HCT116 (cell line): ENCODE measurements at regions not wholly inside any gene's neighbourhood (a gene's known extent, or its start where the extent isn't known, plus 50 kb on each side); places are given as distances from the start of the nearest gene placed in this dataset.

Experiments used
- ATAC-seq: fragments of 200-7000 bp; cut with Tn5 transposase; 2 replicates; pipeline ENCODE4 v1.9.1; 2020; ENCODE audit warnings: mild to moderate bottlenecking, moderate library complexity
- BruUV-seq: library from RNA; stranded (reverse); fragments of 400-500 nt; replicated peaks from 2 replicates; lab custom pipeline; 2021; lab: Mats Ljungman, UMichigan
- CTCF ChIA-PET: fragments of 300-600 bp; sonication (Branson Sonifier 250); formaldehyde crosslinking; loops from one replicate; lab custom pipeline; 2021; ENCODE audit warnings: antibody characterized with exemption; lab: Charles Lee
- POLR2A ChIA-PET: fragments of 300-600, 350-600 bp; sonication (Branson Sonifier 250); formaldehyde crosslinking; loops from one replicate; lab custom pipeline; 2021; ENCODE audit warnings: antibody characterized with exemption; lab: Charles Lee
- RAD21 ChIA-PET, 2 experiments: fragments of 300-600 bp; sonication (Branson Sonifier 250); formaldehyde crosslinking; loops; one replicate each; lab custom pipeline; 2023; ENCODE audit warnings: low total read pairs in 2 of 2; ENCODE audit not compliant: uncharacterized antibody in 2 of 2, unreplicated experiment in 2 of 2, low non-redundant PET in 1 of 2; lab: Charles Lee
- DNase-seq: peaks from one replicate; pipeline ENCODE4 v3.0.0-alpha.2; 2010; ENCODE audit warnings: low read depth, low spot score
- H2AFZ ChIP-seq: fragments of 200-600 bp; shearing (Covaris generic), sonication (generic); 2 replicates; pipeline ENCODE4 v1.6.1; 2017; ENCODE audit warnings: low read depth, mixed run types, mixed read lengths, antibody characterized with exemption, low read length; ENCODE audit not compliant: poor library complexity, severe bottlenecking
- H3K27ac ChIP-seq: 2 replicates; pipeline ENCODE4 v1.5.1; 2012; ENCODE audit warnings: low read depth, low read length
- H3K27me3 ChIP-seq: fragments of 200-600 bp; sonication (generic); 2 replicates; pipeline ENCODE4 v1.6.1; 2016; ENCODE audit warnings: mixed run types, low read length, mixed read lengths; ENCODE audit not compliant: insufficient read depth
- H3K36me3 ChIP-seq, 2 experiments: fragments of 200-500 bp in 1 of 2; fragments of 200-600 bp in 1 of 2; sonication (Bioruptor generic) in 1 of 2; sonication (generic) in 1 of 2; 2 replicates each; pipeline versions ENCODE4 v1.5.1 to v1.6.1; 2014 to 2016; ENCODE audit warnings: low read length in 2 of 2, inconsistent platforms in 1 of 2, mixed read lengths in 1 of 2, mixed run types in 1 of 2; ENCODE audit not compliant: insufficient read depth in 2 of 2, control insufficient read depth in 1 of 2
- H3K4me1 ChIP-seq, 2 experiments: fragments of 200-600 bp in 1 of 2; sonication (generic) in 1 of 2; 2 replicates each; pipeline versions ENCODE4 v1.5.1 to v1.6.1; 2012 to 2017; ENCODE audit warnings: low read length in 2 of 2, inconsistent platforms in 1 of 2, mild to moderate bottlenecking in 1 of 2, mixed read lengths in 1 of 2, mixed run types in 1 of 2, moderate library complexity in 1 of 2; ENCODE audit not compliant: insufficient read depth in 2 of 2, control insufficient read depth in 1 of 2
- H3K4me2 ChIP-seq: fragments of 200-600 bp; sonication (generic); 2 replicates; pipeline ENCODE4 v1.6.1; 2017; ENCODE audit warnings: mixed run types, low read length, mixed read lengths
- H3K4me3 ChIP-seq, 2 experiments: fragments of 200-600 bp in 1 of 2; sonication (generic) in 1 of 2; replicated peaks in 1 of 2; 2 replicates each; pipeline ENCODE4 v1.5.1; 2011 to 2016; ENCODE audit warnings: low read length in 2 of 2, control low read depth in 1 of 2, low read depth in 1 of 2, mild to moderate bottlenecking in 1 of 2, mixed read lengths in 1 of 2, mixed run types in 1 of 2
- H3K79me2 ChIP-seq: fragments of 200-600 bp; sonication (generic); 2 replicates; pipeline ENCODE4 v1.6.1; 2017; ENCODE audit warnings: mild to moderate bottlenecking, mixed run types, low read length, moderate library complexity, mixed read lengths; ENCODE audit not compliant: insufficient read depth
- H3K9ac ChIP-seq: fragments of 200-600 bp; sonication (generic); 2 replicates; pipeline ENCODE4 v1.6.1; 2016; ENCODE audit warnings: low read length, mixed read lengths
- H3K9me2 ChIP-seq: fragments of 200-600 bp; sonication (generic), shearing (Covaris generic); 2 replicates; pipeline ENCODE4 v1.6.1; 2017; ENCODE audit warnings: mixed run types, mild to moderate bottlenecking, moderate library complexity; ENCODE audit not compliant: insufficient read depth
- H3K9me3 ChIP-seq, 2 experiments: fragments of 200-500 bp in 1 of 2; fragments of 200-600 bp in 1 of 2; sonication (Bioruptor generic) in 1 of 2; sonication (generic) in 1 of 2; 2 replicates each; pipeline ENCODE4 v1.6.1; 2014 to 2017; ENCODE audit warnings: low read length in 2 of 2, mixed read lengths in 2 of 2, inconsistent platforms in 1 of 2, low read depth in 1 of 2, mild to moderate bottlenecking in 1 of 2, mixed run types in 1 of 2, moderate library complexity in 1 of 2; ENCODE audit not compliant: control insufficient read depth in 1 of 2, insufficient read depth in 1 of 2
- H4K20me1 ChIP-seq: fragments of 200-600 bp; sonication (generic), shearing (Covaris generic); 2 replicates; pipeline ENCODE4 v1.6.1; 2017; ENCODE audit warnings: mixed run types, mild to moderate bottlenecking, moderate library complexity; ENCODE audit not compliant: insufficient read depth
- ATF3 ChIP-seq: IDR thresholded peaks from 2 replicates; pipeline ENCODE4 v1.6.1; 2012
- CBX3 ChIP-seq: IDR thresholded peaks from 2 replicates; pipeline ENCODE4 v1.6.1; 2012; ENCODE audit warnings: low read depth
- CEBPB ChIP-seq: IDR thresholded peaks from 2 replicates; pipeline ENCODE4 v1.6.1; 2012; ENCODE audit warnings: low read depth
- CTCF ChIP-seq, 3 experiments: fragments of 200-600 bp in 1 of 3; sonication (generic) in 1 of 3; IDR thresholded peaks in 2 of 3; conservative IDR thresholded peaks in 1 of 3; 2 replicates each; pipeline ENCODE4 v1.5.1; 2012 to 2017; ENCODE audit warnings: low read depth in 2 of 3, low read length in 2 of 3, antibody characterized with exemption in 1 of 3, borderline replicate concordance in 1 of 3, control low read depth in 1 of 3, mild to moderate bottlenecking in 1 of 3, mixed read lengths in 1 of 3, mixed run types in 1 of 3, moderate library complexity in 1 of 3; ENCODE audit not compliant: insufficient read depth in 1 of 3
- EGR1 ChIP-seq: IDR thresholded peaks from 2 replicates; pipeline ENCODE4 v1.6.1; 2012; ENCODE audit warnings: low read depth
- ELF1 ChIP-seq: IDR thresholded peaks from 2 replicates; pipeline ENCODE4 v1.6.1; 2012; ENCODE audit warnings: low read depth, borderline replicate concordance
- EZH2 ChIP-seq: fragments of 200-600 bp; sonication (generic); IDR thresholded peaks from 2 replicates; pipeline ENCODE4 v1.6.1; 2017; ENCODE audit warnings: antibody characterized with exemption, mixed run types
- FOSL1 ChIP-seq: IDR thresholded peaks from 2 replicates; pipeline ENCODE4 v1.6.1; 2012; ENCODE audit warnings: low read depth
- JUND ChIP-seq: IDR thresholded peaks from 2 replicates; pipeline ENCODE4 v1.6.1; 2012
- POLR2AphosphoS5 ChIP-seq: IDR thresholded peaks from 2 replicates; pipeline ENCODE4 v1.6.1; 2011; ENCODE audit warnings: mild to moderate bottlenecking, low read depth, low read length, moderate library complexity
- RAD21 ChIP-seq: IDR thresholded peaks from 2 replicates; pipeline ENCODE4 v1.6.1; 2012; ENCODE audit warnings: low read depth, mild to moderate bottlenecking
- REST ChIP-seq: IDR thresholded peaks from 2 replicates; pipeline ENCODE4 v1.6.1; 2012; ENCODE audit warnings: low read depth
- SIN3A ChIP-seq: IDR thresholded peaks from 2 replicates; pipeline ENCODE4 v1.6.1; 2012; ENCODE audit warnings: low read depth
- SRF ChIP-seq: IDR thresholded peaks from 2 replicates; pipeline ENCODE4 v1.6.1; 2012; ENCODE audit warnings: low read depth
- TCF7L2 ChIP-seq: IDR thresholded peaks from 2 replicates; pipeline ENCODE4 v1.7.0; 2011; ENCODE audit warnings: borderline replicate concordance, inconsistent platforms; ENCODE audit not compliant: insufficient read depth, insufficient read length; ENCODE audit errors: extremely low read depth
- YY1 ChIP-seq: IDR thresholded peaks from 2 replicates; pipeline ENCODE4 v1.6.1; 2011; ENCODE audit warnings: low read length, low read depth, moderate library complexity, mild to moderate bottlenecking; ENCODE audit not compliant: insufficient replicate concordance; ENCODE audit errors: extremely low read depth
- ZFX ChIP-seq: fragments of 450-650 bp; IDR thresholded peaks from 2 replicates; pipeline ENCODE4 v1.6.1; 2017
- ZNF274 ChIP-seq: fragments of 200-500 bp; sonication (Bioruptor generic); IDR thresholded peaks from 2 replicates; pipeline ENCODE4 v1.6.1; 2014; ENCODE audit warnings: mild to moderate bottlenecking, low read depth, low read length, inconsistent platforms
- intact Hi-C: fragments of 100-400 bp; cut with micrococcal nuclease; formaldehyde crosslinking; loops from 2 replicates; pipeline ENCODE4 v1.10.0; 2022

GRCh38 chr12:30074916-30075315 is 291.2 kb upstream of the TMTC1 start (continued):
- TF ChIP-seq CEBPB, result no peak

GRCh38 chr12:30072824-30073223 is 289.1 kb upstream of the TMTC1 start:
- POLR2A ChIA-PET, result no interaction called here
- CTCF ChIA-PET, result no interaction called here
- BruUV-seq, result no TSS peak
- ATAC-seq (no peak), DNase-seq (no peak)
- TF ChIP-seq CEBPB (no peak), SRF (no peak), RAD21 (no peak), CTCF (IDR thresholded peaks at IDR 0.05 in 2 of 3, conservative IDR thresholded peaks at IDR 0.05 in 1 of 3; ENCODE audit: borderline replicate concordance in 1 of 3, insufficient read depth in 1 of 3, low read depth in 2 of 3, low read length in 2 of 3) (no peak), TCF7L2 (no peak), REST (no peak), SIN3A (no peak), EGR1 (no peak), EZH2 (no peak), ATF3 (no peak), POLR2AphosphoS5 (no peak), ELF1 (no peak), JUND (no peak), CBX3 (no peak), ZNF274 (no peak), FOSL1 (no peak), ZFX (no peak), YY1 (no peak)
- Histone ChIP-seq H3K79me2 (no peaks in the 10 kb centered on the region), H3K9ac (no peak overlapping the region), H3K9me3 (no peaks in the 10 kb centered on the region), H3K4me3 (no peak overlapping the region), H2AFZ (no peak overlapping the region), H3K4me2 (no peak overlapping the region), H3K36me3 (no peaks in the 10 kb centered on the region), H4K20me1 (no peaks in the 10 kb centered on the region), H3K27me3 (no peaks in the 10 kb centered on the region), H3K9me2 (no peaks in the 10 kb centered on the region), H3K27ac (no peak overlapping the region), H3K4me1 (no peaks in the 10 kb centered on the region)
- RAD21 ChIA-PET, result no interaction called here
- intact Hi-C loops, result no loop called here
